DND-41 (cell line): ENCODE measurements at regions not wholly inside any gene's neighbourhood (a gene's known extent, or its start where the extent isn't known, plus 50 kb on each side); places are given as distances from the start of the nearest gene placed in this dataset.

Source experiments
- ATAC-seq: fragments of 200-7000 bp; cut with Tn5 transposase; 3 replicates; pipeline ENCODE4 v1.9.1; 2021; ENCODE audit warnings: low read depth; ENCODE audit not compliant: insufficient read depth
- DNase-seq: peaks from one replicate; pipeline ENCODE4 v3.0.0-alpha.2; 2020
- H2AFZ ChIP-seq: 2 replicates; pipeline ENCODE4 v1.6.0; 2012; ENCODE audit warnings: low read depth, low read length
- H3K27ac ChIP-seq: 2 replicates; pipeline ENCODE4 v1.5.1; 2012; ENCODE audit warnings: low read length, inconsistent platforms
- H3K27me3 ChIP-seq: fragments of 200-600 bp; sonication (generic); 2 replicates; pipeline ENCODE4 v1.6.0; 2012; ENCODE audit warnings: low read length, mild to moderate bottlenecking, inconsistent platforms; ENCODE audit not compliant: insufficient read depth, poor library complexity
- H3K36me3 ChIP-seq: 2 replicates; pipeline ENCODE4 v1.5.1; 2012; ENCODE audit warnings: low read length, inconsistent platforms; ENCODE audit not compliant: insufficient read depth
- H3K4me1 ChIP-seq: 2 replicates; pipeline ENCODE4 v1.5.1; 2012; ENCODE audit warnings: mild to moderate bottlenecking, low read length; ENCODE audit not compliant: insufficient read depth
- H3K4me2 ChIP-seq: 2 replicates; pipeline ENCODE4 v1.6.0; 2012; ENCODE audit warnings: mild to moderate bottlenecking, moderate library complexity, low read length, inconsistent platforms; ENCODE audit not compliant: insufficient read depth
- H3K4me3 ChIP-seq, 2 experiments: fragments of 200-600 bp in 1 of 2; shearing (Covaris generic) in 1 of 2; 2 replicates each; pipeline ENCODE4 v1.5.1; 2012 to 2016; ENCODE audit warnings: inconsistent platforms in 2 of 2, low read length in 2 of 2, mild to moderate bottlenecking in 2 of 2, low read depth in 1 of 2, moderate library complexity in 1 of 2
- H3K79me2 ChIP-seq: 2 replicates; pipeline ENCODE4 v1.6.0; 2012; ENCODE audit warnings: low read length, inconsistent platforms; ENCODE audit not compliant: insufficient read depth
- H3K9ac ChIP-seq: 2 replicates; pipeline ENCODE4 v1.6.0; 2012; ENCODE audit warnings: low read depth, mild to moderate bottlenecking, inconsistent platforms, low read length, moderate library complexity
- H3K9me3 ChIP-seq: 2 replicates; pipeline ENCODE4 v1.5.1; 2012; ENCODE audit warnings: low read length, moderate library complexity, mild to moderate bottlenecking, inconsistent platforms; ENCODE audit not compliant: insufficient read depth, severe bottlenecking
- H4K20me1 ChIP-seq: 2 replicates; pipeline ENCODE4 v1.6.0; 2012; ENCODE audit warnings: low read length; ENCODE audit not compliant: insufficient read depth
- CTCF ChIP-seq: IDR thresholded peaks from 2 replicates; pipeline ENCODE4 v1.5.1; 2012; ENCODE audit warnings: borderline replicate concordance, low read length, moderate library complexity, mild to moderate bottlenecking; ENCODE audit not compliant: poor library complexity, severe bottlenecking; ENCODE audit errors: extremely low read depth
- EZH2 ChIP-seq: IDR thresholded peaks from 3 replicates; pipeline ENCODE4 v1.6.1; 2012; ENCODE audit warnings: borderline replicate concordance, low read depth, mild to moderate bottlenecking, moderate library complexity, low read length, inconsistent platforms; ENCODE audit not compliant: severe bottlenecking

- no peaks in the 10 kb centered on the region for H3K36me3 ChIP-seq
- no peak overlapping the region for H3K4me3 ChIP-seq
- DNase-seq (no peak), ATAC-seq (no peak)
- H3K4me1 ChIP-seq: no peaks in the 10 kb centered on the region
- no peak overlapping the region for H3K9ac ChIP-seq
- H2AFZ ChIP-seq: no peak overlapping the region
- no peaks in the 10 kb centered on the region for H3K79me2 ChIP-seq
- TF ChIP-seq EZH2 (no peak), CTCF (no peak)
- no peak overlapping the region for H3K4me2 ChIP-seq
- H3K27me3 ChIP-seq: peaks cover 6% of the 10 kb centered on the region
- H3K9me3 ChIP-seq: no peaks in the 10 kb centered on the region
- no peak overlapping the region for H3K27ac ChIP-seq
- H4K20me1 ChIP-seq: no peaks in the 10 kb centered on the region
These were observed 82.6 kb downstream of the TEX35 start for GRCh38 chr1:178595491-178595890.

- Histone ChIP-seq H3K79me2 (no peaks in the 10 kb centered on the region), H3K9me3 (no peaks in the 10 kb centered on the region), H3K27ac (no peak overlapping the region), H3K4me3 (no peak overlapping the region), H3K4me2 (no peak overlapping the region), H4K20me1 (no peaks in the 10 kb centered on the region), H3K36me3 (no peaks in the 10 kb centered on the region), H3K9ac (no peak overlapping the region), H3K27me3 (peaks cover 6% of the 10 kb centered on the region), H3K4me1 (no peaks in the 10 kb centered on the region), H2AFZ (no peak overlapping the region)
- TF ChIP-seq CTCF: no peak
- no peak for TF ChIP-seq EZH2
- DNase-seq: no peak
- no peak for ATAC-seq
These were observed 86.2 kb downstream of the TEX35 start for GRCh38 chr1:178599087-178599486.

- no peak overlapping the region for H3K4me3 ChIP-seq
- peaks cover 3% of the 10 kb centered on the region for H3K27me3 ChIP-seq
- H3K27ac ChIP-seq: no peak overlapping the region
- H3K4me2 ChIP-seq: no peak overlapping the region
- H2AFZ ChIP-seq: no peak overlapping the region
- DNase-seq (peak; percentile 5), ATAC-seq (peak; percentile 61; the same call in 2 of the 3 replicates)
- H3K36me3 ChIP-seq: no peaks in the 10 kb centered on the region
- no peak overlapping the region for H3K9ac ChIP-seq
- H3K4me1 ChIP-seq: no peaks in the 10 kb centered on the region
- H3K79me2 ChIP-seq: no peaks in the 10 kb centered on the region
- H3K9me3 ChIP-seq: no peaks in the 10 kb centered on the region
- TF ChIP-seq CTCF: no peak
- TF ChIP-seq EZH2: no peak
- H4K20me1 ChIP-seq: no peaks in the 10 kb centered on the region
These were observed 86.8 kb downstream of the TEX35 start for GRCh38 chr1:178599745-178600144.

- Histone ChIP-seq H2AFZ (no peak overlapping the region), H3K4me3 (no peak overlapping the region), H3K79me2 (no peaks in the 10 kb centered on the region), H3K4me2 (no peak overlapping the region), H3K4me1 (no peaks in the 10 kb centered on the region), H3K9me3 (no peaks in the 10 kb centered on the region), H4K20me1 (no peaks in the 10 kb centered on the region), H3K36me3 (no peaks in the 10 kb centered on the region), H3K27me3 (no peaks in the 10 kb centered on the region), H3K27ac (no peak overlapping the region), H3K9ac (no peak overlapping the region)
- no peak for ATAC-seq
- TF ChIP-seq CTCF (no peak), EZH2 (no peak)
- no peak for DNase-seq
These were observed 91.0 kb downstream of the TEX35 start for GRCh38 chr1:178603926-178604325.
